Testis (tissue), 2 donors: ENCODE measurements at regions not wholly inside any gene's neighbourhood (a gene's known extent, or its start where the extent isn't known, plus 50 kb on each side); places are given as distances from the start of the nearest gene placed in this dataset.

Source experiments
- DNase-seq: peaks from one replicate; pipeline ENCODE4 v3.0.0-alpha.2; 2019
- H3K27ac ChIP-seq, 2 donors: fragments of 200-600 bp; sonication (generic); one replicate each; pipeline ENCODE4 v1.5.1; 2019
- H3K27me3 ChIP-seq: fragments of 200-600 bp; sonication (generic); one replicate; pipeline ENCODE4 v1.5.1; 2019
- H3K36me3 ChIP-seq: fragments of 200-600 bp; sonication (generic); one replicate; pipeline ENCODE4 v1.5.1; 2017; ENCODE audit warnings: low read depth; ENCODE audit errors: missing control alignments
- H3K4me1 ChIP-seq: fragments of 200-600 bp; sonication (generic); one replicate; pipeline ENCODE4 v1.5.1; 2019
- H3K4me3 ChIP-seq, 2 donors: fragments of 200-600 bp; sonication (generic); one replicate each; pipeline ENCODE4 v1.5.1; 2017 to 2019
- H3K9me3 ChIP-seq: fragments of 200-600 bp; sonication (generic); one replicate; pipeline ENCODE4 v1.5.1; 2017
- CTCF ChIP-seq, 3 experiments: fragments of 450-650 bp in 2 of 3; fragments of 200-600 bp in 1 of 3; sonication (generic) in 1 of 3; IDR thresholded peaks; one replicate each; pipeline ENCODE4 v1.5.1; 2016 to 2019; ENCODE audit warnings: antibody characterized with exemption in 3 of 3, mild to moderate bottlenecking in 2 of 3, moderate library complexity in 1 of 3
- POLR2A ChIP-seq: fragments of 450-650 bp; IDR thresholded peaks from one replicate; pipeline ENCODE4 v1.6.1; 2017; ENCODE audit warnings: antibody characterized with exemption, mild to moderate bottlenecking, moderate library complexity
- WGBS, 2 donors: methylation state at CpG; one replicate each; pipeline ENCODE4 v1.1.5; 2018; 5-methylcytosine and 5-hydroxymethylcytosine counted together
- intact Hi-C: fragments of 100-400 bp; cut with DNase I; formaldehyde crosslinking; loops from one replicate; pipeline ENCODE4 v1.15.1; 2023; ENCODE audit warnings: low total_unique reads

- no peak overlapping the region for H3K4me3 ChIP-seq
- DNase-seq = no peak
- no peaks in the 10 kb centered on the region for H3K4me1 ChIP-seq
- no peak overlapping the region for H3K27ac ChIP-seq
- no peaks in the 10 kb centered on the region for H3K9me3 ChIP-seq
- no peaks in the 10 kb centered on the region for H3K36me3 ChIP-seq
- H3K27me3 ChIP-seq = no peaks in the 10 kb centered on the region
- 96 to 100% methylated on average over 2 of the region's 2 CpGs for WGBS, 2 donors
- intact Hi-C loops = no loop called here
- TF ChIP-seq POLR2A = no peak
- no peak for TF ChIP-seq CTCF (IDR thresholded peaks at IDR 0.05)
These were observed 439.5 kb downstream of the MEIS1 start for GRCh38 chr2:66874411-66874810.

GRCh38 chr2:66875941-66876462, 441.1 kb downstream of the MEIS1 start:
- Histone ChIP-seq H3K9me3 (no peaks in the 10 kb centered on the region), H3K4me3 (no peak overlapping the region), H3K36me3 (no peaks in the 10 kb centered on the region), H3K27ac (no peak overlapping the region), H3K27me3 (no peaks in the 10 kb centered on the region), H3K4me1 (no peaks in the 10 kb centered on the region)
- intact Hi-C loops = no loop called here
- TF ChIP-seq POLR2A (no peak), CTCF (IDR thresholded peaks at IDR 0.05) (no peak)
- no peak for DNase-seq
- 84 to 94% methylated on average over 2 of the region's 2 CpGs for WGBS, 2 donors

GRCh38 chr2:66885775-66886383, 451.0 kb downstream of the MEIS1 start:
- intact Hi-C loops = no loop called here
- no peak overlapping the region for H3K4me3 ChIP-seq
- H3K4me1 ChIP-seq = no peaks in the 10 kb centered on the region
- no peak for DNase-seq
- no peaks in the 10 kb centered on the region for H3K9me3 ChIP-seq
- H3K36me3 ChIP-seq = no peaks in the 10 kb centered on the region
- TF ChIP-seq POLR2A (no peak), CTCF (IDR thresholded peaks at IDR 0.05) (no peak)
- 82 to 86% methylated on average over 2 of the region's 2 CpGs for WGBS, 2 donors
- no peak overlapping the region for H3K27ac ChIP-seq
- no peaks in the 10 kb centered on the region for H3K27me3 ChIP-seq

- TF ChIP-seq CTCF (IDR thresholded peaks at IDR 0.05) (no peak), POLR2A (no peak)
- Histone ChIP-seq H3K4me1 (no peaks in the 10 kb centered on the region), H3K4me3 (no peak overlapping the region), H3K27me3 (no peaks in the 10 kb centered on the region), H3K36me3 (no peaks in the 10 kb centered on the region), H3K9me3 (no peaks in the 10 kb centered on the region), H3K27ac (no peak overlapping the region)
- intact Hi-C loops = no loop called here
- no peak for DNase-seq
- 94 to 95% methylated on average over 1 of the region's 1 CpG for WGBS, 2 donors
These were observed 453.3 kb downstream of the MEIS1 start for GRCh38 chr2:66888246-66888645.
